Thyroid gland (tissue), 4 donors: ENCODE measurements at regions not wholly inside any gene's neighbourhood (a gene's known extent, or its start where the extent isn't known, plus 50 kb on each side); places are given as distances from the start of the nearest gene placed in this dataset.

ENCODE experiments used
- POLR2A ChIP-seq, 2 donors: fragments of 450-650 bp; IDR thresholded peaks; one replicate each; pipeline ENCODE4 v1.6.1; 2017; ENCODE audit warnings: antibody characterized with exemption in 2 of 2, mild to moderate bottlenecking in 2 of 2, moderate library complexity in 1 of 2
- TF ChIP-seq, protein P1 (sequence below), 6 experiments: fragments of 200-600 bp in 3 of 6; fragments of 450-650 bp in 3 of 6; sonication (generic) in 3 of 6; IDR thresholded peaks; one replicate each; pipeline ENCODE4 v1.5.1; 2016 to 2019; ENCODE audit warnings: antibody characterized with exemption in 6 of 6, mild to moderate bottlenecking in 2 of 6, inconsistent platforms in 1 of 6, moderate library complexity in 1 of 6

DNA sequence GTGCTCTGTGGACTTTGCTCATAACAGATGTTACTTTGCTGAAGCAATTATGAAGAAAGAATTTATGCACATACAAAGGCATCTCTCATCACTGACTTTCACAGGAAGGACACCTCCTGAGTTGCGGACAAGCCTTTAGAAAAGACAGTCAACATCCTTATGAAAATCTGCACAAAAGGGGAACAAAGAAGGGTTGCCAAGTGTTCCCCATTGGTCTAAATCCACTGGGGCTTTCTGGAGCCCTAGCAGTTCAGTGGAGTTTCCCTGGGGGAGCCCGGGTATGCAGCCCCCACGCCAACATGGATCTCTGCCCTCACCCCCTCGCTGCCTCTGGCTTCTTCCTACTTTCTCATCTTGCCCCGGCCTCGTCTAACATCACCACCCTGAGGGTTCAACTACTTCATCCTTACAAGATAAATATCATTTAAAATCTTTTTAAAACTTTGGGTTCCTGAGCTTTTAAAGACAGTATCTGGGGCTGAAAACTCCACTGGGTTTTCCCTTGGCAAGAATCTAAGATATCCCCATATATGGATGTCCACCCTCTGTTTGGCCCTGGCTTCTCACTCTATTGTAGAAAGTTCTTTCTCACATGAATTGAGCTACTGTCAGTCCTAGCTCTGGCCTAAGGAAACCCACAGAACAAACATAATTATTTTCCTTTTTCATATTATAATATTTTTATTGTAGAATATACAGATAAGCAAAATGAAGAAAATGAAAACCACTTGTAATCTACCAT, 207.9 kb upstream of the RGMA start:
- TF ChIP-seq, protein P1, sequence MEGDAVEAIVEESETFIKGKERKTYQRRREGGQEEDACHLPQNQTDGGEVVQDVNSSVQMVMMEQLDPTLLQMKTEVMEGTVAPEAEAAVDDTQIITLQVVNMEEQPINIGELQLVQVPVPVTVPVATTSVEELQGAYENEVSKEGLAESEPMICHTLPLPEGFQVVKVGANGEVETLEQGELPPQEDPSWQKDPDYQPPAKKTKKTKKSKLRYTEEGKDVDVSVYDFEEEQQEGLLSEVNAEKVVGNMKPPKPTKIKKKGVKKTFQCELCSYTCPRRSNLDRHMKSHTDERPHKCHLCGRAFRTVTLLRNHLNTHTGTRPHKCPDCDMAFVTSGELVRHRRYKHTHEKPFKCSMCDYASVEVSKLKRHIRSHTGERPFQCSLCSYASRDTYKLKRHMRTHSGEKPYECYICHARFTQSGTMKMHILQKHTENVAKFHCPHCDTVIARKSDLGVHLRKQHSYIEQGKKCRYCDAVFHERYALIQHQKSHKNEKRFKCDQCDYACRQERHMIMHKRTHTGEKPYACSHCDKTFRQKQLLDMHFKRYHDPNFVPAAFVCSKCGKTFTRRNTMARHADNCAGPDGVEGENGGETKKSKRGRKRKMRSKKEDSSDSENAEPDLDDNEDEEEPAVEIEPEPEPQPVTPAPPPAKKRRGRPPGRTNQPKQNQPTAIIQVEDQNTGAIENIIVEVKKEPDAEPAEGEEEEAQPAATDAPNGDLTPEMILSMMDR (IDR thresholded peaks at IDR 0.05), result no peak
- no peak for TF ChIP-seq POLR2A (IDR thresholded peaks at IDR 0.05)
